WERI-Rb-1 (cell line): ENCODE measurements at regions not wholly inside any gene's neighbourhood (a gene's known extent, or its start where the extent isn't known, plus 50 kb on each side); places are given as distances from the start of the nearest gene placed in this dataset.

Experiments used
- DNase-seq: peaks from one replicate; pipeline ENCODE4 v3.0.0-alpha.2; 2020
- H3K27ac ChIP-seq: fragments of 250-450 bp; sonication (Bioruptor Pico); 2 replicates; pipeline ENCODE4 v1.5.1; 2020; ENCODE audit warnings: mild to moderate bottlenecking, moderate library complexity
- H3K27me3 ChIP-seq: fragments of 250-450 bp; sonication (Bioruptor Pico); 2 replicates; pipeline ENCODE4 v1.5.1; 2021; ENCODE audit warnings: mild to moderate bottlenecking, low read depth, moderate library complexity; ENCODE audit not compliant: insufficient read depth, severe bottlenecking
- H3K36me3 ChIP-seq: fragments of 250-450 bp; sonication (Bioruptor Pico); 2 replicates; pipeline ENCODE4 v1.5.1; 2020; ENCODE audit warnings: mild to moderate bottlenecking, moderate library complexity
- H3K4me3 ChIP-seq: 2 replicates; pipeline ENCODE4 v1.5.1; 2011; ENCODE audit warnings: low read depth, mild to moderate bottlenecking, control low read depth, low read length
- H3K9me3 ChIP-seq: fragments of 250-450 bp; sonication (Bioruptor Pico); 2 replicates; pipeline ENCODE4 v1.5.1; 2021; ENCODE audit warnings: mild to moderate bottlenecking, moderate library complexity; ENCODE audit not compliant: severe bottlenecking
- CTCF ChIP-seq: IDR thresholded peaks from 2 replicates; pipeline ENCODE4 v1.5.1; 2011; ENCODE audit warnings: low read depth, mild to moderate bottlenecking, control low read depth, inconsistent platforms, low read length

DNA sequence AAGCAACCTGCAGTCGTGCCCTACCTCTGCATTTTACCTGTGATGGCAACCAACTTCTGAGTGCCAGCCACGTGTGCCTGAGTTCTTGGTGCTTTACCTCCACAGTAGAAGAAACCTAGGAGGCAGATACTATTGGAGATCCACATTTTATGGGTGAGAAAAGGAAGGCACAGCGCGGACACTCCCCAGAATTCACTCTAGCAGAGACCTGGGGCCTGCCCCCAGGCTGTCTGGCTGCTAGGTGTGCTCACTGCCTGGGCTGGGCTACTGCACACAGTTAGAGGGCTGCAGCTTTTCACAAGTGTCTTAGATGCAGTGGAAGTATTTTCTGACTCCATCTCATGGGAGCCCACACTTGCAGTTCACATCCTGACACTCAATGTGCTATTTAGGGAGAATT is 598.8 kb upstream of the ADAMTS16 start:
- DNase-seq = no peak
- Histone ChIP-seq H3K27ac (no peak overlapping the region), H3K4me3 (no peak overlapping the region), H3K9me3 (no peaks in the 10 kb centered on the region), H3K36me3 (no peaks in the 10 kb centered on the region), H3K27me3 (peaks cover 92% of the 10 kb centered on the region)
- TF ChIP-seq CTCF = no peak

DNA sequence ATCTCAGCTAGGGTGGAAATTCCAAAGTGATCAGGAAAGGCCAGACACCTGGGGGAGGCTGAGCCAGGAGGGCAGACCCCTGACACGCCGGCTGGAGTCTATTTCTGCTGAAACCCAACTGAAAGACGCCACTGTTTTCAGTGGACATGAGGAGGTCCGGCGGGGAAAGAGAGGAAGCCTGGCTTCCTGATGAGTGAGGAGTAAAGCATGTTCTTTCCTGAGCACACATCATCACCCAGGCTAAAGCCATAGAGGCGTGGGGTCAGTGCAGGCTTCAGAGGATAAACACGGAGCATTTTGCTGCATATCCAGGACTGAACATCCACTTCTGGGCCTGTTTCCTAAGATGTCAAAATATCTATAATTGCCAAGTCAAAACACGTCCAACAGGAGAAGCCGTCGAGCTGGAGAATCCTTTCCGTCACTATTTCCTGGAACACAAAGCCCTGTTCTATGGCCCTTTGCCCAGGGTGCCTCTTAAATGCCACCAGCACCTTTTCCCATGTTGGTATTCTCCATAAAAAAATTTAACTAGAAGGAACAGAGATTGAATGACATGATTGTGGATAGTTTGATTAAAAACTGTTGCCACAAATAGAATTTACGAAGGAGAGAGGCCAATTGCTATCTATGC is 597.9 kb upstream of the ADAMTS16 start:
- Histone ChIP-seq H3K27ac (no peak overlapping the region), H3K36me3 (no peaks in the 10 kb centered on the region), H3K27me3 (peaks cover 83% of the 10 kb centered on the region), H3K4me3 (no peak overlapping the region), H3K9me3 (no peaks in the 10 kb centered on the region)
- DNase-seq = no peak
- TF ChIP-seq CTCF = no peak

GRCh38 chr5:4544049-4544670 is 596.0 kb upstream of the ADAMTS16 start:
- Histone ChIP-seq H3K27ac (no peak overlapping the region), H3K36me3 (no peaks in the 10 kb centered on the region), H3K4me3 (no peak overlapping the region), H3K27me3 (peaks cover 77% of the 10 kb centered on the region), H3K9me3 (no peaks in the 10 kb centered on the region)
- no peak for DNase-seq
- no peak for TF ChIP-seq CTCF

- Histone ChIP-seq H3K9me3 (no peaks in the 10 kb centered on the region), H3K27ac (no peak overlapping the region), H3K4me3 (no peak overlapping the region), H3K36me3 (no peaks in the 10 kb centered on the region), H3K27me3 (peaks cover 63% of the 10 kb centered on the region)
- DNase-seq = no peak
- TF ChIP-seq CTCF = no peak
Measured at GRCh38 chr5:4547547-4547946, 592.6 kb upstream of the ADAMTS16 start.

- Histone ChIP-seq H3K36me3 (no peaks in the 10 kb centered on the region), H3K27ac (no peak overlapping the region), H3K4me3 (no peak overlapping the region), H3K27me3 (peaks cover 63% of the 10 kb centered on the region), H3K9me3 (no peaks in the 10 kb centered on the region)
- TF ChIP-seq CTCF = no peak
- no peak for DNase-seq
Measured at GRCh38 chr5:4548341-4548740, 591.8 kb upstream of the ADAMTS16 start.

DNA sequence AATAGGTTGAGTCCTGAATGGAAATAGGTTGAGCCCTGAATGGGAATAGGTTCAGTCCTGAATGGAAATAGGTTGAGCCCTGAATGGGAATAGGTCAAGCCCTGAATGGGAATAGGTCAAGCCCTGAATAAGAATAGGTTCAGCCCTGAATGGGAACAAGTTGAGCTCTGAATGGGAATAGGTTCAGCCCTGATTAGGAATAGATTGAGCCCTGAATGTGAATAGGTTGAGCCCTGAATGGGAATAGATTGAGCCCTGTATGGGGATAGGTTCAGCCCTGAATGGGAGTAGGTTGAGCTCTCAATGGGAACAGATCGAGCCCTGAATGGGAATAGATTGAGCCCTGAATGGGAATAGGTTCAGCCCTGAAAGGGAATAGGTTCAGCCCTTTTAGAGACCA is 590.8 kb upstream of the ADAMTS16 start:
- Histone ChIP-seq H3K27ac (no peak overlapping the region), H3K4me3 (no peak overlapping the region), H3K9me3 (no peaks in the 10 kb centered on the region), H3K36me3 (no peaks in the 10 kb centered on the region), H3K27me3 (peaks cover 62% of the 10 kb centered on the region)
- TF ChIP-seq CTCF = no peak
- DNase-seq = no peak
